ENCODE measurements at regions not wholly inside any gene's neighbourhood (a gene's known extent, or its start where the extent isn't known, plus 50 kb on each side); places are given as distances from the start of the nearest gene placed in this dataset.

GRCh38 chr15:66886241-66886675, 179.1 kb upstream of the SMAD3 start:
- no peaks in the 10 kb centered on the region for H3K79me2 ChIP-seq (ENCODE audit: insufficient read depth, low read length)
- ATAC-seq (no peak), DNase-seq (ENCODE audit: low read depth, low spot score) (no peak)
- H3K36me3 ChIP-seq (ENCODE audit: control insufficient read depth in 1 of 2, insufficient read depth in 2 of 2, low read length in 2 of 2) = no peaks in the 10 kb centered on the region
- intact Hi-C loops (cut with micrococcal nuclease) = no loop called here
- no peak overlapping the region for H2AFZ ChIP-seq (ENCODE audit: low read depth, low read length, poor library complexity, severe bottlenecking)
- H3K9ac ChIP-seq (ENCODE audit: low read length) = no peak overlapping the region
- no peak overlapping the region for H3K4me2 ChIP-seq (ENCODE audit: low read length)
- ChIA-PET RAD21 (ENCODE audit: low non-redundant PET in 1 of 2, low total read pairs in 2 of 2, uncharacterized antibody in 2 of 2, unreplicated experiment in 2 of 2) (no interaction called here), POLR2A (no interaction called here), CTCF (no interaction called here)
- H3K27me3 ChIP-seq (ENCODE audit: insufficient read depth, low read length) = no peaks in the 10 kb centered on the region
- no peak overlapping the region for H3K4me3 ChIP-seq (replicated peaks in 1 of 2; ENCODE audit: low read depth in 1 of 2, low read length in 2 of 2)
- H3K9me3 ChIP-seq (ENCODE audit: control insufficient read depth in 1 of 2, insufficient read depth in 1 of 2, low read depth in 1 of 2, low read length in 2 of 2) = no peaks in the 10 kb centered on the region
- TF ChIP-seq TCF7L2 (IDR thresholded peaks at IDR 0.05; ENCODE audit: borderline replicate concordance, extremely low read depth, insufficient read depth, insufficient read length) = no peak
- no peak for TF ChIP-seq ELF1 (IDR thresholded peaks at IDR 0.05; ENCODE audit: borderline replicate concordance, low read depth)
- no peak for TF ChIP-seq EZH2 (IDR thresholded peaks at IDR 0.05)
- TF ChIP-seq JUND (IDR thresholded peaks at IDR 0.05) = no peak
- TF ChIP-seq REST (IDR thresholded peaks at IDR 0.05; ENCODE audit: low read depth) = no peak
- TF ChIP-seq POLR2A (IDR thresholded peaks at IDR 0.05; ENCODE audit: borderline replicate concordance, extremely low read depth, insufficient read depth, insufficient read length) = no peak
- TF ChIP-seq MAX (IDR thresholded peaks at IDR 0.05) = no peak
- TF ChIP-seq SP1 (IDR thresholded peaks at IDR 0.05; ENCODE audit: low read depth) = no peak
- no peak for TF ChIP-seq ZNF274 (IDR thresholded peaks at IDR 0.05; ENCODE audit: low read depth, low read length)
- no peak for TF ChIP-seq CTCF (IDR thresholded peaks at IDR 0.05 in 2 of 3, conservative IDR thresholded peaks at IDR 0.05 in 1 of 3; ENCODE audit: borderline replicate concordance in 1 of 3, insufficient read depth in 1 of 3, low read depth in 2 of 3, low read length in 2 of 3)
- TF ChIP-seq RAD21 (IDR thresholded peaks at IDR 0.05; ENCODE audit: low read depth) = no peak
- TF ChIP-seq ZFX (IDR thresholded peaks at IDR 0.05) = no peak
- no peak for TF ChIP-seq FOSL1 (IDR thresholded peaks at IDR 0.05; ENCODE audit: low read depth)
- TF ChIP-seq POLR2AphosphoS5 (IDR thresholded peaks at IDR 0.05; ENCODE audit: low read depth, low read length) = no peak
- no peak for TF ChIP-seq CEBPB (IDR thresholded peaks at IDR 0.05; ENCODE audit: low read depth)
- no peak for TF ChIP-seq SRF (IDR thresholded peaks at IDR 0.05; ENCODE audit: low read depth)
- no peak for TF ChIP-seq CBX3 (IDR thresholded peaks at IDR 0.05; ENCODE audit: low read depth)
- H3K9me2 ChIP-seq (ENCODE audit: insufficient read depth) = no peaks in the 10 kb centered on the region
- no peaks in the 10 kb centered on the region for H4K20me1 ChIP-seq (ENCODE audit: insufficient read depth)
- H3K27ac ChIP-seq (ENCODE audit: low read depth, low read length) = no peak overlapping the region
- peaks cover 27 to 67% of the 10 kb centered on the region in 2 experiments for H3K4me1 ChIP-seq (ENCODE audit: control insufficient read depth in 1 of 2, insufficient read depth in 2 of 2, low read length in 2 of 2)
- BruUV-seq (replicated peaks) = no TSS peak
